ENCODE measurements at regions not wholly inside any gene's neighbourhood (a gene's known extent, or its start where the extent isn't known, plus 50 kb on each side); places are given as distances from the start of the nearest gene placed in this dataset.

DNA sequence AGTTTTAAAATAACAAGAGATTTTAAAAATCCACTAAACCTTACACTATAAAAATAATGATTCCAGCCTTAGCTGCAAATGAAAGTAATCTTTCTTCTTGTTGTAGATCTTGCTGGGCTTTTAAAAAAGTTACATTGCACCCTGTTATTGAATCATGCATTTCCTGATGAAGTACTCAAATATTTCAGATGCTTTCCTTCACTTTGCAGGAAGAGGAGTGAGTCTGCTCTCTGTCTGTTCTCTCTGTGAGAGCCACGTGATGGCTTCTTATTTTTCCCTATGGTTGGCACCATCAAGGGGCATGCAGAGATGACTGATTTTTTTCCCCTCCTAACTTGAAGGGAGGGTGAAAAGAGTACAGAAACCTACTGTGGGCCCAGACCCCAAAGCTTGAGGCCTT lies 262.7 kb downstream of the ATP23 start:
- Histone ChIP-seq H3K27me3 (ENCODE audit: control insufficient read depth, insufficient read depth, low read length) (peaks cover 4% of the 10 kb centered on the region), H4K91ac (ENCODE audit: insufficient read depth, low read depth, low read length) (no peak overlapping the region), H4K8ac (ENCODE audit: low read depth in 2 of 2, low read length in 2 of 2) (no peak overlapping the region), H2BK5ac (ENCODE audit: low read depth, low read length, poor library complexity, severe bottlenecking) (no peak overlapping the region), H3K56ac (ENCODE audit: extremely low read depth, insufficient read depth, low read length) (no peak overlapping the region), H4K5ac (ENCODE audit: low read depth, low read length) (no peak overlapping the region), H4K20me1 (ENCODE audit: insufficient read depth, low read length) (no peaks in the 10 kb centered on the region), H3K27ac (ENCODE audit: insufficient read depth, low read length) (no peak overlapping the region), H3K4me2 (ENCODE audit: low read depth, low read length) (no peak overlapping the region), H3K36me3 (ENCODE audit: control insufficient read depth, insufficient read depth, low read length) (no peaks in the 10 kb centered on the region), H3K79me1 (ENCODE audit: low read depth in 1 of 2, low read length in 2 of 2) (no peaks in the 10 kb centered on the region), H3K9ac (ENCODE audit: low read depth, low read length) (no peak overlapping the region), H2BK120ac (ENCODE audit: low read depth, low read length) (no peak overlapping the region), H2BK20ac (ENCODE audit: low read depth, low read length) (no peak overlapping the region), H3K23ac (ENCODE audit: low read depth, low read length) (no peak overlapping the region), H2AFZ (replicated peaks; ENCODE audit: low read length, poor library complexity) (no peak overlapping the region), H3K14ac (replicated peaks; ENCODE audit: low read depth, low read length) (no peak overlapping the region), H3K9me1 (ENCODE audit: insufficient read depth, low read length) (no peaks in the 10 kb centered on the region), H3K4me1 (ENCODE audit: control insufficient read depth, insufficient read depth, low read length) (no peaks in the 10 kb centered on the region), H3K9me3 (ENCODE audit: control insufficient read depth, insufficient read depth, low read length) (no peaks in the 10 kb centered on the region), H3K18ac (ENCODE audit: low read depth, low read length) (no peak overlapping the region), H3K4me3 (ENCODE audit: insufficient read depth, low read depth, low read length) (no peak overlapping the region), H2AK9ac (replicated peaks; ENCODE audit: low read depth, low read length, poor library complexity) (no peak overlapping the region), H2BK15ac (ENCODE audit: low read depth, low read length) (no peak overlapping the region), H3K4ac (ENCODE audit: low read depth, low read length) (no peak overlapping the region), H2AK5ac (ENCODE audit: low read depth, low read length) (no peak overlapping the region)
- ChIA-PET POLR2A (ENCODE audit: unreplicated experiment) (no interaction called here), CTCF (no interaction called here)
- ATAC-seq (ENCODE audit: low read depth) = peak; percentile 67
- no CpG with 5 or more reads among the region's 1 CpG for WGBS, 2 experiments (ENCODE audit: extremely low coverage in 2 of 2, insufficient read length in 1 of 2)
- TF ChIP-seq, protein P1, sequence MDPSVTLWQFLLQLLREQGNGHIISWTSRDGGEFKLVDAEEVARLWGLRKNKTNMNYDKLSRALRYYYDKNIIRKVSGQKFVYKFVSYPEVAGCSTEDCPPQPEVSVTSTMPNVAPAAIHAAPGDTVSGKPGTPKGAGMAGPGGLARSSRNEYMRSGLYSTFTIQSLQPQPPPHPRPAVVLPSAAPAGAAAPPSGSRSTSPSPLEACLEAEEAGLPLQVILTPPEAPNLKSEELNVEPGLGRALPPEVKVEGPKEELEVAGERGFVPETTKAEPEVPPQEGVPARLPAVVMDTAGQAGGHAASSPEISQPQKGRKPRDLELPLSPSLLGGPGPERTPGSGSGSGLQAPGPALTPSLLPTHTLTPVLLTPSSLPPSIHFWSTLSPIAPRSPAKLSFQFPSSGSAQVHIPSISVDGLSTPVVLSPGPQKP (IDR thresholded peaks at IDR 0.05; ENCODE audit: borderline replicate concordance, low read depth, low read length) = no peak
- no peak for TF ChIP-seq CHD1 (IDR thresholded peaks at IDR 0.05; ENCODE audit: low read depth, low read length)
- no peak for TF ChIP-seq NFE2L2 (IDR thresholded peaks at IDR 0.05; ENCODE audit: low read depth, low read length)
- no peak for TF ChIP-seq BHLHE40 (IDR thresholded peaks at IDR 0.05; ENCODE audit: low read depth, low read length)
- no peak for TF ChIP-seq FOS (IDR thresholded peaks at IDR 0.05; ENCODE audit: low read depth, low read length)
- TF ChIP-seq, protein P2, sequence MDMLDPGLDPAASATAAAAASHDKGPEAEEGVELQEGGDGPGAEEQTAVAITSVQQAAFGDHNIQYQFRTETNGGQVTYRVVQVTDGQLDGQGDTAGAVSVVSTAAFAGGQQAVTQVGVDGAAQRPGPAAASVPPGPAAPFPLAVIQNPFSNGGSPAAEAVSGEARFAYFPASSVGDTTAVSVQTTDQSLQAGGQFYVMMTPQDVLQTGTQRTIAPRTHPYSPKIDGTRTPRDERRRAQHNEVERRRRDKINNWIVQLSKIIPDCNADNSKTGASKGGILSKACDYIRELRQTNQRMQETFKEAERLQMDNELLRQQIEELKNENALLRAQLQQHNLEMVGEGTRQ (IDR thresholded peaks at IDR 0.05; ENCODE audit: low read depth, low read length) = peak; percentile 8; the same call in 1 of the 2 replicates
- BruUV-seq (replicated peaks) = no TSS peak
- dilution Hi-C loops (cut with HindIII; ENCODE audit: low sequenced_read_pairs, unreplicated experiment) = no loop called here
- intact Hi-C loops (cut with micrococcal nuclease) = no loop called here
- in situ Hi-C loops (cut with MboI; ENCODE audit: low sequenced_read_pairs) = no loop called here
- peak; percentile 4 for DNase-seq
